Endothelial cell of umbilical vein (primary cell): ENCODE measurements at regions not wholly inside any gene's neighbourhood (a gene's known extent, or its start where the extent isn't known, plus 50 kb on each side); places are given as distances from the start of the nearest gene placed in this dataset.
A peak's percentile ranks its signal among the peaks of the same experiment; 100 is the strongest.

Experiments
- BruUV-seq: library from RNA; stranded (reverse); fragments of 400-500 nt; replicated peaks from 2 replicates; lab custom pipeline; 2021; lab: Mats Ljungman, UMichigan
- CTCF ChIA-PET: fragments of 300-600, 350-600 bp; sonication (Branson Sonifier 250); formaldehyde crosslinking; loops from one replicate; lab custom pipeline; 2021; ENCODE audit warnings: antibody characterized with exemption, inconsistent platforms; lab: Charles Lee
- POLR2A ChIA-PET: fragments of 300-600, 350-600 bp; sonication (Branson Sonifier 250); formaldehyde crosslinking; loops from one replicate; lab custom pipeline; 2021; ENCODE audit warnings: antibody characterized with exemption, inconsistent platforms; lab: Charles Lee
- DNase-seq: peaks from one replicate; pipeline ENCODE4 v3.0.0-alpha.2; 2011; ENCODE audit warnings: low read depth, low spot score
- FAIRE-seq: peaks from 2 replicates; lab custom pipeline; 2011; peaks lifted over from hg19 to GRCh38; lab: Jason Lieb, UNC
- H2AFZ ChIP-seq: 2 replicates; pipeline ENCODE4 v1.6.0; 2012; ENCODE audit warnings: low read depth, low read length, control low read depth, inconsistent platforms
- H3K27ac ChIP-seq: 2 replicates; pipeline ENCODE4 v1.5.1; 2011; ENCODE audit warnings: low read depth, mild to moderate bottlenecking, control low read depth, low read length, moderate library complexity; ENCODE audit not compliant: insufficient read depth
- H3K27me3 ChIP-seq, 2 experiments: 2 replicates each; pipeline versions ENCODE4 v1.6.0 to v1.6.1; 2011; ENCODE audit warnings: low read length in 2 of 2, mixed read lengths in 1 of 2; ENCODE audit not compliant: control insufficient read depth in 2 of 2, insufficient read depth in 2 of 2
- H3K36me3 ChIP-seq, 2 experiments: 2 replicates in 1 of 2; 3 replicates in 1 of 2; pipeline ENCODE4 v1.5.1; 2011; ENCODE audit warnings: low read length in 2 of 2, mild to moderate bottlenecking in 1 of 2, moderate library complexity in 1 of 2; ENCODE audit not compliant: control insufficient read depth in 2 of 2, insufficient read depth in 2 of 2; ENCODE audit errors: extremely low read depth in 1 of 2
- H3K4me1 ChIP-seq: 3 replicates; pipeline ENCODE4 v1.5.1; 2011; ENCODE audit warnings: mild to moderate bottlenecking, low read length; ENCODE audit not compliant: control insufficient read depth, insufficient read depth; ENCODE audit errors: extremely low read depth
- H3K4me2 ChIP-seq: 2 replicates; pipeline ENCODE4 v1.6.1; 2011; ENCODE audit warnings: low read length, control low read depth, mixed read lengths; ENCODE audit not compliant: insufficient read depth
- H3K4me3 ChIP-seq, 3 experiments: fragments of 200-600 bp in 1 of 3; sonication (generic), shearing (Covaris generic) in 1 of 3; replicated peaks in 1 of 3; 2 replicates each; pipeline ENCODE4 v1.5.1; 2011 to 2016; ENCODE audit warnings: control low read depth in 3 of 3, low read length in 3 of 3, mild to moderate bottlenecking in 2 of 3, inconsistent platforms in 1 of 3, low read depth in 1 of 3, moderate library complexity in 1 of 3; ENCODE audit not compliant: insufficient read depth in 1 of 3
- H3K79me2 ChIP-seq: 2 replicates; pipeline ENCODE4 v1.6.0; 2012; ENCODE audit warnings: low read length, inconsistent platforms; ENCODE audit not compliant: control insufficient read depth, insufficient read depth
- H3K9ac ChIP-seq: replicated peaks from 2 replicates; pipeline ENCODE3; 2011; ENCODE audit warnings: low read length, control low read depth; ENCODE audit not compliant: insufficient read depth; ENCODE audit errors: extremely low read depth
- H3K9me1 ChIP-seq: replicated peaks from 3 replicates; pipeline ENCODE4 v1.6.0; 2011; ENCODE audit warnings: mild to moderate bottlenecking, low read length; ENCODE audit not compliant: control insufficient read depth, insufficient read depth; ENCODE audit errors: extremely low read depth
- H3K9me3 ChIP-seq: replicated peaks from 2 replicates; pipeline ENCODE4 v1.5.1; 2012; ENCODE audit warnings: low read length, inconsistent platforms; ENCODE audit not compliant: control insufficient read depth, insufficient read depth
- H4K20me1 ChIP-seq: replicated peaks from 2 replicates; pipeline ENCODE3; 2011; ENCODE audit warnings: mild to moderate bottlenecking, low read length; ENCODE audit not compliant: control insufficient read depth, insufficient read depth; ENCODE audit errors: extremely low read depth
- CTCF ChIP-seq, 2 donors: IDR thresholded peaks; 1 replicate in 1 of 2; 2 replicates in 1 of 2; pipeline ENCODE4 v1.5.1; 2011; ENCODE audit warnings: low read length in 2 of 2, mild to moderate bottlenecking in 2 of 2, moderate library complexity in 2 of 2, control low read depth in 1 of 2, inconsistent platforms in 1 of 2, low read depth in 1 of 2; ENCODE audit not compliant: insufficient read depth in 1 of 2; ENCODE audit errors: extremely low read depth in 1 of 2
- FOS ChIP-seq: IDR thresholded peaks from 2 replicates; pipeline ENCODE4 v1.6.1; 2011; ENCODE audit warnings: mild to moderate bottlenecking, low read length, moderate library complexity, borderline replicate concordance; ENCODE audit not compliant: insufficient read depth
- GATA2 ChIP-seq: IDR thresholded peaks from 2 replicates; pipeline ENCODE4 v1.7.0; 2011; ENCODE audit warnings: low read depth, mild to moderate bottlenecking, moderate library complexity, mixed read lengths, low read length; ENCODE audit not compliant: insufficient read length, insufficient read depth
- JUN ChIP-seq: IDR thresholded peaks from 2 replicates; pipeline ENCODE4 v1.6.1; 2011; ENCODE audit warnings: borderline replicate concordance, low read depth; ENCODE audit not compliant: insufficient read length, insufficient read depth
- MAX ChIP-seq: IDR thresholded peaks from 2 replicates; pipeline ENCODE4 v1.6.1; 2011; ENCODE audit not compliant: insufficient read depth, insufficient read length
- POLR2AphosphoS5 ChIP-seq: IDR thresholded peaks from 2 replicates; pipeline ENCODE4 v1.6.1; 2012; ENCODE audit warnings: low read depth, mild to moderate bottlenecking, control low read depth, low read length, moderate library complexity; ENCODE audit not compliant: insufficient read depth
- dilution Hi-C: fragments of 300-500 bp; cut with MboI; formaldehyde crosslinking; loops from one replicate; pipeline ENCODE4 v1.15.0; 2019; ENCODE audit warnings: low sequenced_read_pairs; ENCODE audit not compliant: extremely low pct_ligation_motif_present
- intact Hi-C: fragments of 100-400 bp; cut with micrococcal nuclease; formaldehyde crosslinking; loops from one replicate; pipeline ENCODE4 v1.10.0; 2022

GRCh38 chr5:12911156-12911555 lies 1006.9 kb upstream of the CTNND2 start:
- H3K27me3 ChIP-seq: no peaks in the 10 kb centered on the region
- peaks cover 14% of the 10 kb centered on the region for H3K4me1 ChIP-seq
- CTCF ChIA-PET: interaction anchor here (1.1 kb wide), 1 partner anchor 340 kb away, joined by 5 read pairs; no protein-coding TSS in a partner anchor
- POLR2A ChIA-PET: interaction anchor here (0.5 kb wide), 1 partner anchor 209 kb away, joined by 4 read pairs; no protein-coding TSS in a partner anchor
- peak overlapping the region; percentile 55 for H3K9ac ChIP-seq
- DNase-seq: peak; percentile 80
- H3K4me3 ChIP-seq: no peak overlapping the region
- dilution Hi-C loops (no loop called here), intact Hi-C loops (loop anchor here (10.0 kb wide), 1 partner anchor 564 kb away; no protein-coding TSS in a partner anchor)
- H3K9me3 ChIP-seq: no peaks in the 10 kb centered on the region
- TF ChIP-seq CTCF (IDR thresholded peaks at IDR 0.05; ENCODE audit: extremely low read depth in 1 of 2, insufficient read depth in 1 of 2, low read depth in 1 of 2, low read length in 2 of 2): no peak
- TF ChIP-seq POLR2AphosphoS5: no peak
- TF ChIP-seq JUN: peak; percentile 8
- no peaks in the 10 kb centered on the region for H4K20me1 ChIP-seq
- no peaks in the 10 kb centered on the region for H3K36me3 ChIP-seq
- H3K9me1 ChIP-seq: no peaks in the 10 kb centered on the region
- no TSS peak for BruUV-seq
- no peak overlapping the region for H2AFZ ChIP-seq
- FAIRE-seq: peak; percentile 46
- H3K27ac ChIP-seq: peak overlapping the region; percentile 70
- H3K79me2 ChIP-seq: no peaks in the 10 kb centered on the region
- peak overlapping the region; percentile 79 for H3K4me2 ChIP-seq

- Histone ChIP-seq H3K4me2 (peak overlapping the region; percentile 79), H3K4me1 (peaks cover 14% of the 10 kb centered on the region), H3K9ac (peak overlapping the region; percentile 55), H4K20me1 (no peaks in the 10 kb centered on the region), H3K4me3 (no peak overlapping the region), H3K27me3 (no peaks in the 10 kb centered on the region), H3K27ac (peak overlapping the region; percentile 70), H3K36me3 (no peaks in the 10 kb centered on the region), H3K9me1 (no peaks in the 10 kb centered on the region), H3K79me2 (no peaks in the 10 kb centered on the region), H2AFZ (peak overlapping the region; percentile 44), H3K9me3 (no peaks in the 10 kb centered on the region)
- peak; percentile 84 for DNase-seq
- FAIRE-seq: no peak
- dilution Hi-C loops (no loop called here), intact Hi-C loops (loop anchor here (1.0 to 10.0 kb wide), 2 partner anchors 342 to 564 kb away; no protein-coding TSS in a partner anchor)
- TF ChIP-seq JUN (peak; percentile 16), MAX (no peak), FOS (peak; percentile 26), GATA2 (peak; percentile 50)
- POLR2A ChIA-PET: interaction anchor here (0.5 kb wide), 1 partner anchor 209 kb away, joined by 4 read pairs; no protein-coding TSS in a partner anchor
- BruUV-seq: no TSS peak
- CTCF ChIA-PET: interaction anchor here (1.1 kb wide), 1 partner anchor 340 kb away, joined by 5 read pairs; no protein-coding TSS in a partner anchor
These were observed 1006.4 kb upstream of the CTNND2 start for GRCh38 chr5:12910641-12911040.
